GM23338 (cell line): ENCODE measurements at regions not wholly inside any gene's neighbourhood (a gene's known extent, or its start where the extent isn't known, plus 50 kb on each side); places are given as distances from the start of the nearest gene placed in this dataset.

Experiments used
- ATAC-seq: fragments of 200-7000 bp; cut with Tn5 transposase; 3 replicates; pipeline ENCODE4 v1.9.1; 2020
- DNase-seq: peaks from one replicate; pipeline ENCODE4 v3.0.0-alpha.2; 2015; ENCODE audit warnings: low spot score
- H2AFZ ChIP-seq: fragments of 200-600 bp; sonication (generic); 2 replicates; pipeline ENCODE4 v1.8.0; 2016; ENCODE audit warnings: antibody characterized with exemption, mild to moderate bottlenecking, moderate library complexity
- H3F3A ChIP-seq: fragments of 200-600 bp; sonication (generic); replicated peaks from 2 replicates; pipeline ENCODE4 v1.8.0; 2017; ENCODE audit warnings: antibody characterized with exemption, mixed run types, low read depth
- H3K27ac ChIP-seq: fragments of 200-600 bp; sonication (generic); 2 replicates; pipeline ENCODE4 v1.6.1; 2016; ENCODE audit warnings: low read depth
- H3K27me3 ChIP-seq: fragments of 200-600 bp; sonication (generic); 2 replicates; pipeline ENCODE4 v1.8.0; 2016; ENCODE audit warnings: mild to moderate bottlenecking, mixed run types, moderate library complexity; ENCODE audit not compliant: insufficient read depth
- H3K36me3 ChIP-seq: fragments of 200-600 bp; sonication (generic); 2 replicates; pipeline ENCODE4 v1.8.0; 2016; ENCODE audit warnings: mild to moderate bottlenecking; ENCODE audit not compliant: insufficient read depth
- H3K4me1 ChIP-seq: fragments of 200-600 bp; sonication (generic); 2 replicates; pipeline ENCODE4 v1.8.0; 2016; ENCODE audit warnings: mild to moderate bottlenecking, moderate library complexity; ENCODE audit not compliant: insufficient read depth
- H3K4me2 ChIP-seq: fragments of 200-600 bp; sonication (generic); 2 replicates; pipeline ENCODE4 v1.7.1; 2017; ENCODE audit warnings: mixed run types
- H3K4me3 ChIP-seq: fragments of 200-600 bp; sonication (generic); 2 replicates; pipeline ENCODE4 v1.6.1; 2016; ENCODE audit warnings: mixed run types
- H3K79me2 ChIP-seq: fragments of 200-600 bp; sonication (generic); replicated peaks from 2 replicates; pipeline ENCODE4 v1.8.0; 2017; ENCODE audit warnings: mild to moderate bottlenecking; ENCODE audit not compliant: insufficient read depth
- H3K9me2 ChIP-seq: fragments of 200-600 bp; sonication (generic); 2 replicates; pipeline ENCODE4 v1.8.0; 2017; ENCODE audit not compliant: insufficient read depth
- H4K20me1 ChIP-seq: fragments of 200-600 bp; sonication (generic); replicated peaks from 2 replicates; pipeline ENCODE4 v1.8.0; 2017; ENCODE audit warnings: mild to moderate bottlenecking; ENCODE audit not compliant: insufficient read depth
- H3K27ac Mint-ChIP-seq: 2 replicates; pipeline ENCODE4 v1.8.0; 2020; ENCODE audit warnings: inconsistent platforms, mild to moderate bottlenecking, moderate library complexity, mixed read lengths
- H3K27me3 Mint-ChIP-seq: 3 replicates; pipeline ENCODE4 v1.8.0; 2022; ENCODE audit warnings: low read depth, mild to moderate bottlenecking, moderate library complexity, mixed read lengths, inconsistent platforms; ENCODE audit not compliant: insufficient read depth, poor library complexity
- H3K36me3 Mint-ChIP-seq: 3 replicates; pipeline ENCODE4 v1.8.0; 2021; ENCODE audit warnings: low read depth, mild to moderate bottlenecking, inconsistent platforms, moderate library complexity, mixed read lengths
- H3K4me1 Mint-ChIP-seq: 3 replicates; pipeline ENCODE4 v1.8.0; 2020; ENCODE audit warnings: mild to moderate bottlenecking, inconsistent platforms, mixed read lengths
- H3K4me3 Mint-ChIP-seq: 3 replicates; pipeline ENCODE4 v1.8.0; 2021; ENCODE audit warnings: moderate library complexity, mild to moderate bottlenecking, inconsistent platforms, mixed read lengths
- H3K9me3 Mint-ChIP-seq: 3 replicates; pipeline ENCODE4 v1.8.0; 2020; ENCODE audit warnings: moderate library complexity, mild to moderate bottlenecking, inconsistent platforms, mixed read lengths
- CTCF ChIP-seq, 2 experiments: fragments of 200-600 bp in 1 of 2; sonication (generic) in 1 of 2; conservative IDR thresholded peaks; 2 replicates each; pipeline versions ENCODE4 v1.5.1 to v1.6.1; 2016 to 2017; ENCODE audit warnings: antibody characterized with exemption in 2 of 2, low read depth in 2 of 2, mild to moderate bottlenecking in 2 of 2, moderate library complexity in 1 of 2
- EZH2 ChIP-seq: fragments of 200-600 bp; sonication (generic); IDR thresholded peaks from one replicate; pipeline ENCODE4 v1.8.0; 2017; ENCODE audit warnings: antibody characterized with exemption, mild to moderate bottlenecking, low read depth; ENCODE audit not compliant: unreplicated experiment
- EZH2phosphoT487 ChIP-seq: fragments of 200-600 bp; sonication (generic); IDR thresholded peaks from one replicate; pipeline ENCODE4 v1.8.1; 2018; ENCODE audit warnings: antibody characterized with exemption; ENCODE audit not compliant: unreplicated experiment
- JUNB ChIP-seq: IDR thresholded peaks from one replicate; pipeline ENCODE4 v1.6.1; 2016; ENCODE audit warnings: antibody characterized with exemption; ENCODE audit not compliant: unreplicated experiment
- ZNF462 ChIP-seq: fragments of 250-450 bp; sonication (Bioruptor Pico); IDR thresholded peaks from 2 replicates; pipeline ENCODE4 v1.5.0; 2020; ENCODE audit warnings: mild to moderate bottlenecking, moderate library complexity

GRCh38 chr12:77685901-77686300, 144.8 kb upstream of the NAV3 start (continued):
- no peak for TF ChIP-seq EZH2phosphoT487

GRCh38 chr12:77685112-77685511, 145.6 kb upstream of the NAV3 start:
- H3K27me3 Mint-ChIP-seq = no peaks in the 10 kb centered on the region
- peak; percentile 79 to 89 for TF ChIP-seq CTCF (conservative IDR thresholded peaks at IDR 0.05; ENCODE audit: low read depth in 2 of 2)
- TF ChIP-seq EZH2 = no peak
- TF ChIP-seq JUNB = no peak
- TF ChIP-seq ZNF462 (CRISPR knock-in tag) = no peak
- no peak for TF ChIP-seq EZH2phosphoT487
- H3K4me1 Mint-ChIP-seq = peaks cover 9% of the 10 kb centered on the region; the same call in 2 of the 3 replicates
- Histone ChIP-seq H4K20me1 (no peaks in the 10 kb centered on the region), H3K4me1 (no peaks in the 10 kb centered on the region; the same call in 1 of the 2 replicates), H2AFZ (no peak overlapping the region), H3F3A (no peaks in the 10 kb centered on the region), H3K4me2 (no peak overlapping the region), H3K27me3 (no peaks in the 10 kb centered on the region), H3K4me3 (no peak overlapping the region), H3K79me2 (no peaks in the 10 kb centered on the region), H3K36me3 (no peaks in the 10 kb centered on the region), H3K9me2 (no peaks in the 10 kb centered on the region), H3K27ac (no peak overlapping the region)
- peak overlapping the region; percentile 70 for H3K27ac Mint-ChIP-seq
- H3K36me3 Mint-ChIP-seq = no peaks in the 10 kb centered on the region
- H3K4me3 Mint-ChIP-seq = no peak overlapping the region
- H3K9me3 Mint-ChIP-seq = no peaks in the 10 kb centered on the region
- ATAC-seq = peak; percentile 64
- peak; percentile 82 for DNase-seq
